H9 (cell line): ENCODE measurements at regions not wholly inside any gene's neighbourhood (a gene's known extent, or its start where the extent isn't known, plus 50 kb on each side); places are given as distances from the start of the nearest gene placed in this dataset.

Experiments used
- DNase-seq: peaks from one replicate; pipeline ENCODE4 v3.0.0-alpha.2; 2017
- H2AFZ ChIP-seq: one replicate; pipeline ENCODE4 v1.6.1; 2013; ENCODE audit warnings: mild to moderate bottlenecking, low read length, control low read depth, moderate library complexity
- H2AK5ac ChIP-seq: 2 replicates; pipeline ENCODE4 v1.6.1; 2013; ENCODE audit warnings: low read length, control low read depth, mixed read lengths; ENCODE audit not compliant: insufficient read length
- H2BK120ac ChIP-seq: one replicate; pipeline ENCODE4 v1.6.1; 2013; ENCODE audit warnings: low read depth, mild to moderate bottlenecking, low read length, control low read depth, inconsistent platforms; ENCODE audit not compliant: poor library complexity, severe bottlenecking
- H2BK12ac ChIP-seq: 2 replicates; pipeline ENCODE4 v1.6.1; 2013; ENCODE audit warnings: low read length, control low read depth, mixed read lengths, low read depth; ENCODE audit not compliant: insufficient read length
- H2BK15ac ChIP-seq: 2 replicates; pipeline ENCODE4 v1.6.1; 2013; ENCODE audit warnings: low read depth, low read length, control low read depth
- H2BK20ac ChIP-seq: one replicate; pipeline ENCODE4 v1.6.1; 2013; ENCODE audit warnings: low read depth, mild to moderate bottlenecking, low read length, control low read depth, inconsistent platforms; ENCODE audit not compliant: poor library complexity, severe bottlenecking
- H2BK5ac ChIP-seq: 2 replicates; pipeline ENCODE4 v1.6.1; 2013; ENCODE audit warnings: low read length, control low read depth, mixed read lengths; ENCODE audit not compliant: insufficient read length
- H3K14ac ChIP-seq: 2 replicates; pipeline ENCODE4 v1.6.1; 2013; ENCODE audit warnings: low read length, control low read depth; ENCODE audit not compliant: insufficient read depth
- H3K18ac ChIP-seq: 2 replicates; pipeline ENCODE4 v1.6.1; 2013; ENCODE audit warnings: low read depth, mild to moderate bottlenecking, mixed read lengths, low read length, control low read depth; ENCODE audit not compliant: insufficient read length
- H3K23ac ChIP-seq: 2 replicates; pipeline ENCODE4 v1.6.1; 2013; ENCODE audit warnings: low read length, control low read depth, mixed read lengths, low read depth; ENCODE audit not compliant: insufficient read length
- H3K23me2 ChIP-seq: 2 replicates; pipeline ENCODE4 v1.6.1; 2013; ENCODE audit warnings: low read depth, mild to moderate bottlenecking, mixed read lengths, low read length, control low read depth; ENCODE audit not compliant: insufficient read length, poor library complexity, severe bottlenecking
- H3K27ac ChIP-seq: 2 replicates; pipeline ENCODE4 v1.5.1; 2013; ENCODE audit warnings: low read length, control low read depth, mixed read lengths, low read depth; ENCODE audit not compliant: insufficient read length
- H3K27me3 ChIP-seq: 2 replicates; pipeline ENCODE4 v1.6.1; 2013; ENCODE audit warnings: low read length, control low read depth, inconsistent platforms; ENCODE audit not compliant: insufficient read depth
- H3K4ac ChIP-seq: 2 replicates; pipeline ENCODE4 v1.6.1; 2013; ENCODE audit warnings: low read depth, mild to moderate bottlenecking, control low read depth, inconsistent platforms, low read length, moderate library complexity
- H3K4me1 ChIP-seq: 2 replicates; pipeline ENCODE4 v1.6.1; 2013; ENCODE audit warnings: low read length, control low read depth, inconsistent platforms; ENCODE audit not compliant: insufficient read depth
- H3K4me2 ChIP-seq: 2 replicates; pipeline ENCODE4 v1.6.1; 2013; ENCODE audit warnings: low read length, control low read depth, mixed read lengths; ENCODE audit not compliant: insufficient read length, insufficient read depth
- H3K56ac ChIP-seq: 2 replicates; pipeline ENCODE4 v1.6.1; 2013; ENCODE audit warnings: low read depth, mild to moderate bottlenecking, mixed read lengths, low read length, control low read depth; ENCODE audit not compliant: insufficient read length
- H3K79me1 ChIP-seq: 2 replicates; pipeline ENCODE4 v1.6.1; 2013; ENCODE audit warnings: low read depth, mild to moderate bottlenecking, moderate library complexity, low read length, control low read depth, inconsistent platforms; ENCODE audit not compliant: insufficient read depth, poor library complexity, severe bottlenecking
- H3K79me2 ChIP-seq: 2 replicates; pipeline ENCODE4 v1.6.1; 2013; ENCODE audit warnings: low read length, control low read depth, inconsistent platforms; ENCODE audit not compliant: insufficient read depth
- H3K9ac ChIP-seq: 2 replicates; pipeline ENCODE4 v1.6.1; 2013; ENCODE audit warnings: low read length, control low read depth, mixed read lengths; ENCODE audit not compliant: insufficient read length; ENCODE audit errors: extremely low read depth
- H3K9me3 ChIP-seq: one replicate; pipeline ENCODE4 v1.6.1; 2013; ENCODE audit warnings: low read depth, low read length, inconsistent platforms; ENCODE audit not compliant: control insufficient read depth
- H3T11ph ChIP-seq: one replicate; pipeline ENCODE4 v1.6.1; 2013; ENCODE audit warnings: mild to moderate bottlenecking, low read length, control low read depth, inconsistent platforms
- H4K20me1 ChIP-seq: one replicate; pipeline ENCODE4 v1.6.1; 2013; ENCODE audit not compliant: control insufficient read depth, insufficient read length, insufficient read depth
- H4K5ac ChIP-seq: 2 replicates; pipeline ENCODE4 v1.6.1; 2013; ENCODE audit warnings: low read depth, mild to moderate bottlenecking, mixed read lengths, low read length, control low read depth; ENCODE audit not compliant: insufficient read length
- H4K8ac ChIP-seq: replicated peaks from 2 replicates; pipeline ENCODE4 v1.6.1; 2013; ENCODE audit warnings: low read length, control low read depth, mixed read lengths, low read depth; ENCODE audit not compliant: insufficient read length
- H4K91ac ChIP-seq: 2 replicates; pipeline ENCODE4 v1.6.1; 2013; ENCODE audit warnings: low read depth, mild to moderate bottlenecking, moderate library complexity, mixed read lengths, low read length, control low read depth; ENCODE audit not compliant: insufficient read length
- H3K27ac Mint-ChIP-seq, 3 experiments: 2 replicates in 2 of 3; 3 replicates in 1 of 3; pipeline ENCODE4 v1.8.0; 2020 to 2021; ENCODE audit warnings: mixed read lengths in 3 of 3, mild to moderate bottlenecking in 1 of 3, moderate library complexity in 1 of 3
- H3K27me3 Mint-ChIP-seq: 2 replicates; pipeline ENCODE4 v1.8.0; 2021; ENCODE audit warnings: low read depth, mild to moderate bottlenecking, moderate library complexity, mixed read lengths
- H3K36me3 Mint-ChIP-seq, 3 experiments: 2 replicates in 2 of 3; 3 replicates in 1 of 3; pipeline ENCODE4 v1.8.0; 2020 to 2021; ENCODE audit warnings: low read depth in 3 of 3, mixed read lengths in 3 of 3; ENCODE audit not compliant: insufficient read depth in 1 of 3
- H3K4me1 Mint-ChIP-seq, 2 experiments: 2 replicates each; pipeline ENCODE4 v1.8.0; 2020; ENCODE audit warnings: mixed read lengths in 2 of 2
- H3K4me3 Mint-ChIP-seq, 2 experiments: 2 replicates in 1 of 2; 3 replicates in 1 of 2; pipeline ENCODE4 v1.8.0; 2020 to 2021; ENCODE audit warnings: mild to moderate bottlenecking in 2 of 2, mixed read lengths in 2 of 2, moderate library complexity in 1 of 2
- H3K9me3 Mint-ChIP-seq, 2 experiments: 2 replicates in 1 of 2; 3 replicates in 1 of 2; pipeline ENCODE4 v1.8.0; 2020; ENCODE audit warnings: mild to moderate bottlenecking in 2 of 2, mixed read lengths in 2 of 2, moderate library complexity in 1 of 2
- CTCF ChIP-seq: fragments of 200-600 bp; sonication (generic); conservative IDR thresholded peaks from 3 replicates; pipeline ENCODE4 v1.8.0; 2021; ENCODE audit warnings: antibody characterized with exemption, mild to moderate bottlenecking
- WGBS: extraction: QIAGEN DNeasy Blood & Tissue Kit; methylation state at CpG from one replicate; pipeline ENCODE4 v1.1.7; 2013; ENCODE audit warnings: missing lambda C conversion rate, low lambda C conversion rate, mixed read lengths; ENCODE audit not compliant: insufficient read length; ENCODE audit errors: extremely low coverage; 5-methylcytosine and 5-hydroxymethylcytosine counted together

GRCh38 chrX:20394451-20394850 lies 127.7 kb upstream of the RPS6KA3 start:
- no peak overlapping the region for H3K27ac ChIP-seq
- no peak overlapping the region for H2BK20ac ChIP-seq
- no peak overlapping the region for H3T11ph ChIP-seq
- no peak overlapping the region for H3K56ac ChIP-seq
- no peak overlapping the region for H3K18ac ChIP-seq
- no peaks in the 10 kb centered on the region for H3K4me1 ChIP-seq
- TF ChIP-seq CTCF: no peak
- no peak overlapping the region for H4K8ac ChIP-seq
- no peak overlapping the region for H2AFZ ChIP-seq
- no peak overlapping the region for H4K91ac ChIP-seq
- H2BK120ac ChIP-seq: no peak overlapping the region
- H3K79me2 ChIP-seq: no peaks in the 10 kb centered on the region
- no peak overlapping the region for H3K14ac ChIP-seq
- H2BK15ac ChIP-seq: no peak overlapping the region
- peaks cover 0 to 3% (median 0%) of the 10 kb centered on the region in 3 experiments; a peak in 2 of 7 replicates for H3K36me3 Mint-ChIP-seq
- no peaks in the 10 kb centered on the region for H3K79me1 ChIP-seq
- no peaks in the 10 kb centered on the region for H3K27me3 ChIP-seq
- H2BK12ac ChIP-seq: no peak overlapping the region
- WGBS: no CpG with 5 or more reads among the region's 4 CpGs
- no peak overlapping the region for H3K23ac ChIP-seq
- H4K5ac ChIP-seq: no peak overlapping the region
- no peaks in the 10 kb centered on the region for H4K20me1 ChIP-seq
- no peak overlapping the region for H3K4me3 Mint-ChIP-seq
- no peaks in the 10 kb centered on the region for H3K23me2 ChIP-seq
- H3K9me3 ChIP-seq: peaks cover 17% of the 10 kb centered on the region
- no peak overlapping the region for H3K4ac ChIP-seq
- no peak overlapping the region for H2AK5ac ChIP-seq
- no peak for DNase-seq
- no peak overlapping the region for H3K27ac Mint-ChIP-seq
- no peaks in the 10 kb centered on the region for H3K4me1 Mint-ChIP-seq
- H3K9ac ChIP-seq: no peak overlapping the region
- H3K4me2 ChIP-seq: no peak overlapping the region
- no peak overlapping the region for H2BK5ac ChIP-seq
- no peaks in the 10 kb centered on the region; the same call in 1 of the 2 replicates for H3K27me3 Mint-ChIP-seq
- H3K9me3 Mint-ChIP-seq: peaks cover 55 to 60% of the 10 kb centered on the region in 2 experiments
